Immature natural killer cell (primary cell): ENCODE measurements at regions not wholly inside any gene's neighbourhood (a gene's known extent, or its start where the extent isn't known, plus 50 kb on each side); places are given as distances from the start of the nearest gene placed in this dataset.
A peak's percentile ranks its signal among the peaks of the same experiment; 100 is the strongest.

Source experiments
- DNase-seq, 3 donors: peaks; one replicate each; pipeline ENCODE4 v3.0.0; 2022; ENCODE audit warnings: mixed read lengths in 1 of 3
- H3K27ac Mint-ChIP-seq, 6 donors: one replicate each; pipeline ENCODE4 v1.8.0; 2020; ENCODE audit warnings: mixed read lengths in 6 of 6, mild to moderate bottlenecking in 5 of 6, inconsistent platforms in 4 of 6, moderate library complexity in 3 of 6
- H3K27me3 Mint-ChIP-seq, 3 donors: one replicate each; pipeline ENCODE4 v1.8.0; 2020 to 2021; ENCODE audit warnings: low read depth in 3 of 3, mild to moderate bottlenecking in 3 of 3, mixed read lengths in 3 of 3, moderate library complexity in 3 of 3, inconsistent platforms in 1 of 3
- H3K36me3 Mint-ChIP-seq, 3 donors: one replicate each; pipeline ENCODE4 v1.8.0; 2020; ENCODE audit warnings: mixed read lengths in 3 of 3, inconsistent platforms in 2 of 3, mild to moderate bottlenecking in 2 of 3
- H3K4me1 Mint-ChIP-seq, 2 donors: one replicate each; pipeline ENCODE4 v1.8.0; 2020; ENCODE audit warnings: inconsistent platforms in 2 of 2, mild to moderate bottlenecking in 2 of 2, mixed read lengths in 2 of 2, moderate library complexity in 1 of 2
- H3K4me3 Mint-ChIP-seq, 5 donors: one replicate each; pipeline ENCODE4 v1.8.0; 2020; ENCODE audit warnings: mild to moderate bottlenecking in 5 of 5, mixed read lengths in 5 of 5, inconsistent platforms in 3 of 5, moderate library complexity in 3 of 5
- H3K9me3 Mint-ChIP-seq, 6 donors: one replicate each; pipeline ENCODE4 v1.8.0; 2020; ENCODE audit warnings: mild to moderate bottlenecking in 6 of 6, mixed read lengths in 6 of 6, inconsistent platforms in 4 of 6, moderate library complexity in 3 of 6

- Mint-ChIP-seq H3K4me1 (peaks cover 3 to 8% of the 10 kb centered on the region in 2 donors), H3K9me3 (no peaks in the 10 kb centered on the region), H3K27ac (no peak overlapping the region), H3K4me3 (no peak overlapping the region), H3K27me3 (peaks cover 0 to 6% (median 2%) of the 10 kb centered on the region in 3 donors), H3K36me3 (no peaks in the 10 kb centered on the region)
- no peak for DNase-seq
Observed at GRCh38 chr4:80145739-80146138, 51.6 kb upstream of the PRDM8 start.

- Mint-ChIP-seq H3K27ac (no peak overlapping the region), H3K9me3 (no peaks in the 10 kb centered on the region), H3K27me3 (peaks cover 0 to 6% (median 2%) of the 10 kb centered on the region in 3 donors), H3K36me3 (no peaks in the 10 kb centered on the region), H3K4me3 (no peak overlapping the region), H3K4me1 (peaks cover 3 to 8% of the 10 kb centered on the region in 2 donors)
- no peak for DNase-seq
Observed at GRCh38 chr4:80144676-80145470, 52.4 kb upstream of the PRDM8 start.

GRCh38 chr4:80143307-80143679 is 54.0 kb upstream of the PRDM8 start:
- H3K27ac Mint-ChIP-seq, result peak overlapping the region in 2 of 6 donors; percentile 14 to 52
- no peaks in the 10 kb centered on the region for H3K36me3 Mint-ChIP-seq
- peaks cover 0 to 6% (median 0%) of the 10 kb centered on the region in 3 donors for H3K27me3 Mint-ChIP-seq
- H3K9me3 Mint-ChIP-seq, result no peaks in the 10 kb centered on the region
- H3K4me3 Mint-ChIP-seq, result no peak overlapping the region
- DNase-seq, result no peak
- H3K4me1 Mint-ChIP-seq, result peaks cover 11 to 24% of the 10 kb centered on the region in 2 donors

- Mint-ChIP-seq H3K4me1 (peaks cover 11 to 24% of the 10 kb centered on the region in 2 donors), H3K4me3 (no peak overlapping the region), H3K27ac (peak overlapping the region in 2 of 6 donors; percentile 14 to 52), H3K9me3 (no peaks in the 10 kb centered on the region), H3K27me3 (peaks cover 0 to 6% (median 0%) of the 10 kb centered on the region in 3 donors), H3K36me3 (no peaks in the 10 kb centered on the region)
- DNase-seq, result no peak
Observed at GRCh38 chr4:80142394-80143306, 54.7 kb upstream of the PRDM8 start.

GRCh38 chr4:80141543-80141942 is 55.8 kb upstream of the PRDM8 start:
- H3K4me3 Mint-ChIP-seq, result no peak overlapping the region
- no peak for DNase-seq
- H3K36me3 Mint-ChIP-seq, result no peaks in the 10 kb centered on the region
- peaks cover 0 to 6% (median 0%) of the 10 kb centered on the region in 3 donors for H3K27me3 Mint-ChIP-seq
- no peaks in the 10 kb centered on the region for H3K9me3 Mint-ChIP-seq
- peaks cover 11 to 24% of the 10 kb centered on the region in 2 donors for H3K4me1 Mint-ChIP-seq
- H3K27ac Mint-ChIP-seq, result no peak overlapping the region

GRCh38 chr4:80140194-80140593 is 57.1 kb upstream of the PRDM8 start:
- no peaks in the 10 kb centered on the region for H3K36me3 Mint-ChIP-seq
- DNase-seq, result no peak
- H3K9me3 Mint-ChIP-seq, result no peaks in the 10 kb centered on the region
- H3K27ac Mint-ChIP-seq, result no peak overlapping the region
- H3K27me3 Mint-ChIP-seq, result peaks cover 0 to 3% (median 0%) of the 10 kb centered on the region in 3 donors
- H3K4me3 Mint-ChIP-seq, result no peak overlapping the region
- H3K4me1 Mint-ChIP-seq, result peaks cover 11 to 24% of the 10 kb centered on the region in 2 donors

- Mint-ChIP-seq H3K4me1 (peaks cover 11 to 24% of the 10 kb centered on the region in 2 donors), H3K36me3 (no peaks in the 10 kb centered on the region), H3K27me3 (peaks cover 0 to 3% (median 0%) of the 10 kb centered on the region in 3 donors), H3K4me3 (no peak overlapping the region), H3K9me3 (no peaks in the 10 kb centered on the region), H3K27ac (no peak overlapping the region)
- no peak for DNase-seq
Observed at GRCh38 chr4:80139671-80140070, 57.6 kb upstream of the PRDM8 start.

GRCh38 chr4:80138551-80139538 is 58.5 kb upstream of the PRDM8 start:
- Mint-ChIP-seq H3K27ac (peak overlapping the region in 1 of 6 donors; percentile 68), H3K4me1 (peaks cover 11 to 24% of the 10 kb centered on the region in 2 donors), H3K9me3 (no peaks in the 10 kb centered on the region), H3K4me3 (peak overlapping the region in 1 of 5 donors; percentile 5), H3K27me3 (peaks cover 0 to 3% (median 0%) of the 10 kb centered on the region in 3 donors), H3K36me3 (no peaks in the 10 kb centered on the region)
- peak in 2 of 3 donors; percentile 14 to 21 for DNase-seq

- Mint-ChIP-seq H3K36me3 (no peaks in the 10 kb centered on the region), H3K27me3 (peaks cover 0 to 3% (median 0%) of the 10 kb centered on the region in 3 donors), H3K27ac (no peak overlapping the region), H3K4me1 (peaks cover 8 to 16% of the 10 kb centered on the region in 2 donors), H3K9me3 (no peaks in the 10 kb centered on the region), H3K4me3 (no peak overlapping the region)
- no peak for DNase-seq
Observed at GRCh38 chr4:80137631-80138030, 59.7 kb upstream of the PRDM8 start.

GRCh38 chr4:80136270-80136669 is 61.0 kb upstream of the PRDM8 start:
- peaks cover 8 to 16% of the 10 kb centered on the region in 2 donors for H3K4me1 Mint-ChIP-seq
- H3K36me3 Mint-ChIP-seq, result no peaks in the 10 kb centered on the region
- peaks cover 0 to 2% (median 1%) of the 10 kb centered on the region in 3 donors for H3K27me3 Mint-ChIP-seq
- no peak overlapping the region for H3K4me3 Mint-ChIP-seq
- no peaks in the 10 kb centered on the region for H3K9me3 Mint-ChIP-seq
- no peak for DNase-seq
- no peak overlapping the region for H3K27ac Mint-ChIP-seq

- Mint-ChIP-seq H3K4me3 (no peak overlapping the region), H3K4me1 (peaks cover 8 to 16% of the 10 kb centered on the region in 2 donors), H3K9me3 (no peaks in the 10 kb centered on the region), H3K36me3 (no peaks in the 10 kb centered on the region), H3K27me3 (peaks cover 0 to 1% (median 0%) of the 10 kb centered on the region in 3 donors), H3K27ac (no peak overlapping the region)
- DNase-seq, result no peak
Observed at GRCh38 chr4:80135702-80136058, 61.6 kb upstream of the PRDM8 start.

GRCh38 chr4:80134936-80135701 is 62.1 kb upstream of the ANTXR2 start:
- no peak overlapping the region for H3K27ac Mint-ChIP-seq
- H3K4me3 Mint-ChIP-seq, result no peak overlapping the region
- H3K36me3 Mint-ChIP-seq, result no peaks in the 10 kb centered on the region
- DNase-seq, result no peak
- peaks cover 0 to 1% (median 0%) of the 10 kb centered on the region in 3 donors for H3K27me3 Mint-ChIP-seq
- no peaks in the 10 kb centered on the region for H3K9me3 Mint-ChIP-seq
- peaks cover 8 to 16% of the 10 kb centered on the region in 2 donors for H3K4me1 Mint-ChIP-seq
